ENCODE measurements at regions not wholly inside any gene's neighbourhood (a gene's known extent, or its start where the extent isn't known, plus 50 kb on each side); places are given as distances from the start of the nearest gene placed in this dataset.
"Not testable (repeated sequence)": the region's sequence is repeated elsewhere in the genome, so short reads cannot be mapped to it uniquely, and the experiment has no call there.

- TF ChIP-seq REST (IDR thresholded peaks at IDR 0.05; ENCODE audit: low read depth, low read length) (no peak), RFX5 (IDR thresholded peaks at IDR 0.05; ENCODE audit: low read length) (no peak), NFIC (IDR thresholded peaks at IDR 0.05; ENCODE audit: borderline replicate concordance) (no peak), RCOR1 (IDR thresholded peaks at IDR 0.05; ENCODE audit: low read length) (no peak), YY1 (IDR thresholded peaks at IDR 0.05; ENCODE audit: low read depth) (no peak), JUND (IDR thresholded peaks at IDR 0.05) (no peak)
- TF ChIP-seq, protein P1, sequence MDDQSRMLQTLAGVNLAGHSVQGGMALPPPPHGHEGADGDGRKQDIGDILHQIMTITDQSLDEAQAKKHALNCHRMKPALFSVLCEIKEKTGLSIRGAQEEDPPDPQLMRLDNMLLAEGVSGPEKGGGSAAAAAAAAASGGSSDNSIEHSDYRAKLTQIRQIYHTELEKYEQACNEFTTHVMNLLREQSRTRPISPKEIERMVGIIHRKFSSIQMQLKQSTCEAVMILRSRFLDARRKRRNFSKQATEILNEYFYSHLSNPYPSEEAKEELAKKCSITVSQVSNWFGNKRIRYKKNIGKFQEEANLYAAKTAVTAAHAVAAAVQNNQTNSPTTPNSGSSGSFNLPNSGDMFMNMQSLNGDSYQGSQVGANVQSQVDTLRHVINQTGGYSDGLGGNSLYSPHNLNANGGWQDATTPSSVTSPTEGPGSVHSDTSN (IDR thresholded peaks at IDR 0.05) = no peak
Observed at GRCh38 chr7:1355568-1356340, 103.5 kb downstream of the MICALL2 start (continued).

DNA sequence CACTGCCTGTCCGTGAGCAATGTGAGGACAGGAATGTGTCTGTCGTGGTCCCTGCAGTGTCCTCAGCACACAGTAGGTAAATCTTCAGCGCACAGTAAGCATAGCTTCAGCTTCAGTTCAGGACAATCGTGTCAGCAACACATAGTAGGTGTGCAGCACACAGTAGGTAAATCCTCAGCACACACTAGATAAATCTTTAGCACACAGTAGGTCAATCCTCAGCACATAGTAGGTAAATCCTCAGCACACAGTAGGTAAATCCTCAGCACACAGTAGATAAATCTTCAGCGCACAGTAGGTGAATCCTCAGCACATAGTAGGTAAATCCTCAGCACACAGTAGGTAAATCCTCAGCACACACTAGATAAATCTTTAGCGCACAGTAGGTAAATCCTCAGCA lies 102.4 kb downstream of the MICALL2 start:
- H3K36me3 ChIP-seq (replicated peaks in 1 of 2; ENCODE audit: control insufficient read depth in 1 of 2, insufficient read depth in 2 of 2, low read length in 1 of 2); H3K9me3 ChIP-seq; H3K4me2 ChIP-seq; H3K4me3 ChIP-seq (ENCODE audit: low read depth in 2 of 2, low read length in 1 of 2); H3K4me1 ChIP-seq (ENCODE audit: control insufficient read depth in 1 of 2, insufficient read depth in 2 of 2, low read depth in 1 of 2, low read length in 1 of 2); H2AFZ ChIP-seq (ENCODE audit: low read depth); H3F3A ChIP-seq (replicated peaks; ENCODE audit: insufficient read depth); H4K20me1 ChIP-seq (ENCODE audit: insufficient read depth); DNase-seq; POLR2A ChIA-PET; H3K9me2 ChIP-seq; H3K9ac ChIP-seq; H3K27ac ChIP-seq (ENCODE audit: low read depth in 2 of 2, low read length in 1 of 2); H3K79me2 ChIP-seq (ENCODE audit: insufficient read depth): not testable (repeated sequence)
- CTCF ChIA-PET = interaction anchor here (0.9 to 1.0 kb wide), 2 partner anchors 118 to 131 kb away, joined by 3 to 4 read pairs; no protein-coding TSS in a partner anchor
- 59% methylated on average over 6 of the region's 6 CpGs for WGBS (ENCODE audit: low lambda C conversion rate)
- H3K27me3 ChIP-seq (ENCODE audit: insufficient read depth) = peaks cover 92% of the 10 kb centered on the region

- not testable (repeated sequence) for H3K4me3 ChIP-seq (ENCODE audit: low read depth in 2 of 2, low read length in 1 of 2)
Observed at GRCh38 chr7:1357260-1357600, 102.0 kb downstream of the MICALL2 start.

More at GRCh38 chr7:1357260-1357600, 102.0 kb downstream of the MICALL2 start:
- H3K9me2 ChIP-seq; H3K27ac ChIP-seq (ENCODE audit: low read depth in 2 of 2, low read length in 1 of 2); H3K9ac ChIP-seq; H3K4me2 ChIP-seq; POLR2A ChIA-PET; H3K79me2 ChIP-seq (ENCODE audit: insufficient read depth); H3K9me3 ChIP-seq; H3K36me3 ChIP-seq (replicated peaks in 1 of 2; ENCODE audit: control insufficient read depth in 1 of 2, insufficient read depth in 2 of 2, low read length in 1 of 2); H2AFZ ChIP-seq (ENCODE audit: low read depth); H3F3A ChIP-seq (replicated peaks; ENCODE audit: insufficient read depth); H3K4me1 ChIP-seq (ENCODE audit: control insufficient read depth in 1 of 2, insufficient read depth in 2 of 2, low read depth in 1 of 2, low read length in 1 of 2); H4K20me1 ChIP-seq (ENCODE audit: insufficient read depth); DNase-seq: not testable (repeated sequence)
- WGBS (ENCODE audit: low lambda C conversion rate) = 97% methylated on average over 3 of the region's 3 CpGs
- peaks cover 92% of the 10 kb centered on the region for H3K27me3 ChIP-seq (ENCODE audit: insufficient read depth)
- CTCF ChIA-PET = interaction anchor here (0.9 kb wide), 1 partner anchor 118 kb away, joined by 4 read pairs; no protein-coding TSS in a partner anchor
